ENCODE measurements at regions not wholly inside any gene's neighbourhood (a gene's known extent, or its start where the extent isn't known, plus 50 kb on each side); places are given as distances from the start of the nearest gene placed in this dataset.

DNA sequence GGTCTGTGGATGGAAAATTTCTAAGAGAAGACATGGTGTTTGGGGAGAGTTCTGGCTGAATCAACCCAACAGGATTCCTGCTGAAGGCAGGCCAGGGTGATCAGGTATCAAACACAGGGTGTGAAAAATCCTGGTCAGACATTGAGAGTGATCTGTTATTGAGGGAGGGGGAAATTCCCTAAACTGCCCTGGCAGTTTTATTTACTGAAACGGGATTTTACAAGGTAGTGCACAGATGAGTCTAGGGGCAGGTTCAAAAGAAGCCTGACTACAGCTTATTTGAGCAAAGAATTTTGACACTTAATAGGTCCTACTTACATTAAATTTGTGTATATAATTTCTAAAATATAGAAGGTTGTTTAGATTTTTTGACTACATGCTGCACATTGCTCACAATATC is 569.4 kb upstream of the RGS18 start:
- no peak overlapping the region for H3K27ac ChIP-seq
- no peaks in the 10 kb centered on the region for H3K4me1 ChIP-seq
- H3K27me3 ChIP-seq = no peaks in the 10 kb centered on the region
- no peaks in the 10 kb centered on the region for H3K36me3 ChIP-seq
- intact Hi-C loops (cut with DNase I; ENCODE audit: low total_unique reads) = no loop called here
- TF ChIP-seq, protein P1, sequence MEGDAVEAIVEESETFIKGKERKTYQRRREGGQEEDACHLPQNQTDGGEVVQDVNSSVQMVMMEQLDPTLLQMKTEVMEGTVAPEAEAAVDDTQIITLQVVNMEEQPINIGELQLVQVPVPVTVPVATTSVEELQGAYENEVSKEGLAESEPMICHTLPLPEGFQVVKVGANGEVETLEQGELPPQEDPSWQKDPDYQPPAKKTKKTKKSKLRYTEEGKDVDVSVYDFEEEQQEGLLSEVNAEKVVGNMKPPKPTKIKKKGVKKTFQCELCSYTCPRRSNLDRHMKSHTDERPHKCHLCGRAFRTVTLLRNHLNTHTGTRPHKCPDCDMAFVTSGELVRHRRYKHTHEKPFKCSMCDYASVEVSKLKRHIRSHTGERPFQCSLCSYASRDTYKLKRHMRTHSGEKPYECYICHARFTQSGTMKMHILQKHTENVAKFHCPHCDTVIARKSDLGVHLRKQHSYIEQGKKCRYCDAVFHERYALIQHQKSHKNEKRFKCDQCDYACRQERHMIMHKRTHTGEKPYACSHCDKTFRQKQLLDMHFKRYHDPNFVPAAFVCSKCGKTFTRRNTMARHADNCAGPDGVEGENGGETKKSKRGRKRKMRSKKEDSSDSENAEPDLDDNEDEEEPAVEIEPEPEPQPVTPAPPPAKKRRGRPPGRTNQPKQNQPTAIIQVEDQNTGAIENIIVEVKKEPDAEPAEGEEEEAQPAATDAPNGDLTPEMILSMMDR (IDR thresholded peaks at IDR 0.05) = no peak
- TF ChIP-seq POLR2A (IDR thresholded peaks at IDR 0.05) (no peak), POLR2AphosphoS5 (IDR thresholded peaks at IDR 0.05) (no peak)
- H3K9me3 ChIP-seq = no peaks in the 10 kb centered on the region
- H3K4me3 ChIP-seq = no peak overlapping the region
- no peak for DNase-seq (ENCODE audit: low spot score in 2 of 2)

DNA sequence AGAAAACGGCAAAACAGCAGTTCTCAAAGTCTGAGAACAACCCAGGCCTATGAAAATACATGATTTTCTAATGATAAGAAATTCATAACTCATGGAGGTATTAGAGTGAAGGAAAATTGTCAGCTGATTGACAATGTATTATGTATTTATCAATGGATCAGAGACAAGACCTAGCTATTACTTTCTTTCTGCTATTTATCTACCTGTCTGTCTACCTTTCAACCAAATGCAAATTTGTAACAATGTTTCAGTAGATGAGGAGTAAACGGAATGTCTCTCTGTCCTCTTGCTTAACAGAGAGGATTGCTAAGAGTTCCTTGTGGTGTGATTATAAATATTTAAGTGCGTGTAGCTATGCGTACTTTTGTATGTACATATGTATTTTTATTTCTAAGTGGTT is 568.7 kb upstream of the RGS18 start:
- TF ChIP-seq POLR2A (IDR thresholded peaks at IDR 0.05) (no peak), POLR2AphosphoS5 (IDR thresholded peaks at IDR 0.05) (no peak)
- TF ChIP-seq, protein P1 (IDR thresholded peaks at IDR 0.05) = no peak
- H3K4me1 ChIP-seq = no peaks in the 10 kb centered on the region
- intact Hi-C loops (cut with DNase I; ENCODE audit: low total_unique reads) = no loop called here
- no peaks in the 10 kb centered on the region for H3K27me3 ChIP-seq
- H3K27ac ChIP-seq = no peak overlapping the region
- no peaks in the 10 kb centered on the region for H3K36me3 ChIP-seq
- DNase-seq (ENCODE audit: low spot score in 2 of 2) = no peak
- H3K4me3 ChIP-seq = no peak overlapping the region
- H3K9me3 ChIP-seq = no peaks in the 10 kb centered on the region

DNA sequence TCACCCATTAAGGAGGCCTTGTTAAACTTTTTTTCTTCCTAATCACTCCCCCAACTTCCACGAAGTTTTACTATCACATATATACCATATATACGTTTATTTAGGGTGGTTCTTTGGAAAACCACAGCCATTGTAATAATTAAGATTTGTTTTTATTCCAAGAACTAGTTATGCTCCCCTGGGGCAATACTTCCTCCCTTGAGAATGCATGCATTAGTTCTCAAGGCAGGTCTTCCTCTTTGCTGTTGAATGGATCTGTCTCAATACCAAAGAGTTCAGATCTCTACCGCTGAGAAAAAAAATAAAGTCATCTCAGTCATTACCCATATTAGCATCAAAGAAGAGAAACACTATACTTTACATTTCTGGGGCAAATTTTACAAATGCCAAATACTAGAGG is 567.7 kb upstream of the RGS18 start:
- no peaks in the 10 kb centered on the region for H3K27me3 ChIP-seq
- no peak for TF ChIP-seq POLR2A (IDR thresholded peaks at IDR 0.05)
- no peak for TF ChIP-seq POLR2AphosphoS5 (IDR thresholded peaks at IDR 0.05)
- no peaks in the 10 kb centered on the region for H3K36me3 ChIP-seq
- intact Hi-C loops (cut with DNase I; ENCODE audit: low total_unique reads) = no loop called here
- H3K4me1 ChIP-seq = no peaks in the 10 kb centered on the region
- no peak overlapping the region for H3K4me3 ChIP-seq
- DNase-seq (ENCODE audit: low spot score in 2 of 2) = no peak
- H3K27ac ChIP-seq = no peak overlapping the region
- no peaks in the 10 kb centered on the region for H3K9me3 ChIP-seq

DNA sequence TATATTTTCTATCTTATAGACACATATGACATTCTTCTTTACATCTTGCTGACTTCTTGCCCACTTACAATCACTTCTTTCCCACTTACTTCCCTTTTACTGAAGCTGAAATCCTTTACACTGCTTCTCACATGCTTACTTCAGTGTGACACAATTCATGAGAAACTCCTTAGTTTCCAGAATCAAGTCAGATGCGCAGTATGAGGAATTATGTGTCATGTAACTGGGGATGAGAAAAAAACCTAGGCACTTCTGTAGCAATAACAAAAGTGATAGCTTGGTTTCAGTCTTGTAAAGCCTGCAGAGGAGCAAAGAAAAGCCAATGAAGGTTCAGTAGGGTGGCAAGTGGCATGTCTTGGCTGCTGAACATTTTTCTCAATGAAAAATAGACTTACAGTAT is 566.2 kb upstream of the RGS18 start:
- H3K27me3 ChIP-seq = no peaks in the 10 kb centered on the region
- intact Hi-C loops (cut with DNase I; ENCODE audit: low total_unique reads) = no loop called here
- DNase-seq (ENCODE audit: low spot score in 2 of 2) = no peak
- no peaks in the 10 kb centered on the region for H3K9me3 ChIP-seq
- no peaks in the 10 kb centered on the region for H3K4me1 ChIP-seq
- no peak for TF ChIP-seq POLR2A (IDR thresholded peaks at IDR 0.05)
- no peak for TF ChIP-seq POLR2AphosphoS5 (IDR thresholded peaks at IDR 0.05)
- TF ChIP-seq, protein P1 (IDR thresholded peaks at IDR 0.05) = no peak
- no peaks in the 10 kb centered on the region for H3K36me3 ChIP-seq
- H3K27ac ChIP-seq = no peak overlapping the region
- no peak overlapping the region for H3K4me3 ChIP-seq

DNA sequence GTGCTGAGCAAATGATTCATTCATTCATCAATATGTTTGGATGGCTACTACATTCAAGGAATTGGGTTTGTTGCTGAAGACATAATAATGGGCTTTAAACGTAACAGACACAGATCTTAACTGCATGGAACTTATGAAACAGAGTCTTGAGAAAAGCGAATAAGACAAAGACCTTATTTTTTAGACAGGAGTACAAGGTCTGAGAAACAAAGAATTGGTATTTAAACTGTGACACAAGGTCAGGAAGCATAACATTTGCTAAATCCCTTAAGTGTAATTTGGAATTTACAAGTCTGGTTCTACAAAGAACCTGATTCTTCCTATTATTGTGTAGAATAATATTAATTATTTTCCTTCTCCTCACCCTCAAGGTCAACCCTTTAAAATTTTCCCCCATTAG is 565.4 kb upstream of the RGS18 start:
- H3K27ac ChIP-seq = no peak overlapping the region
- no peaks in the 10 kb centered on the region for H3K36me3 ChIP-seq
- DNase-seq (ENCODE audit: low spot score in 2 of 2) = no peak
- H3K4me3 ChIP-seq = no peak overlapping the region
- intact Hi-C loops (cut with DNase I; ENCODE audit: low total_unique reads) = no loop called here
- no peaks in the 10 kb centered on the region for H3K27me3 ChIP-seq
- no peaks in the 10 kb centered on the region for H3K4me1 ChIP-seq
- no peak for TF ChIP-seq POLR2AphosphoS5 (IDR thresholded peaks at IDR 0.05)
- no peak for TF ChIP-seq POLR2A (IDR thresholded peaks at IDR 0.05)
- TF ChIP-seq, protein P1 (IDR thresholded peaks at IDR 0.05) = no peak
- H3K9me3 ChIP-seq = no peaks in the 10 kb centered on the region

DNA sequence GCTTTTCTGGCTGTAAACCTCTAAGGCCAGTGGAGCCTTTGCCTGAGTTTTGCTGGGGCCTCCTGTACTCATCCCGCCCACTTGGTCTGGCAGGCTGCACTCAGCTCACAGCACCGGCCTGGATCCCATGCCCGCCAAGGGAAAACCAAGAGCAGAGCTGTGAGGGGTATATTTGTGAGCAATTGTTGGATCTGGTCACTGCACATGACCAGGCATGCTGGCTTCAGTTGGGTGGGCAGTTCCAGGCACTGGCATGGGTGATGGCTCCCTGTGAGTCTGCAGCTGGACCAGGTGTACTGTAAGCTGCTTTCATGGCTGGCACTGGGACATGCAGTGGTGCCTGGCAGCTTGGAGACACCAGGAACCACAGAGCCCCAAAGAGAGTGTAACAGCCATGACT is 563.1 kb upstream of the RGS18 start:
- H3K27ac ChIP-seq = no peak overlapping the region
- intact Hi-C loops (cut with DNase I; ENCODE audit: low total_unique reads) = no loop called here
- H3K36me3 ChIP-seq = no peaks in the 10 kb centered on the region
- TF ChIP-seq POLR2AphosphoS5 (IDR thresholded peaks at IDR 0.05) = no peak
- TF ChIP-seq POLR2A (IDR thresholded peaks at IDR 0.05) = no peak
- TF ChIP-seq, protein P1 (IDR thresholded peaks at IDR 0.05) = no peak
- H3K4me1 ChIP-seq = no peaks in the 10 kb centered on the region
- H3K4me3 ChIP-seq = no peak overlapping the region
- H3K27me3 ChIP-seq = no peaks in the 10 kb centered on the region
- H3K9me3 ChIP-seq = no peaks in the 10 kb centered on the region
- no peak for DNase-seq (ENCODE audit: low spot score in 2 of 2)
